CD4-positive, alpha-beta T cell (primary cell): ENCODE measurements at regions not wholly inside any gene's neighbourhood (a gene's known extent, or its start where the extent isn't known, plus 50 kb on each side); places are given as distances from the start of the nearest gene placed in this dataset.

Source experiments
- ATAC-seq: fragments of 200-7000 bp; cut with Tn5 transposase; one replicate; pipeline ENCODE4 v1.10.0; 2022; ENCODE audit warnings: mild to moderate bottlenecking; ENCODE audit not compliant: poor library complexity
- CTCF ChIA-PET: fragments of 350-600 bp; sonication (Branson Sonifier 250); formaldehyde crosslinking; loops from one replicate; lab custom pipeline; 2021; ENCODE audit warnings: antibody characterized with exemption, inconsistent platforms; lab: Charles Lee
- POLR2A ChIA-PET: fragments of 350-600 bp; sonication (Branson Sonifier 250); formaldehyde crosslinking; loops from one replicate; lab custom pipeline; 2021; ENCODE audit warnings: antibody characterized with exemption, inconsistent platforms; lab: Charles Lee
- DNase-seq, 14 experiments: peaks; one replicate each; pipeline ENCODE4 v3.0.0-alpha.2; 2013 to 2020; ENCODE audit warnings: mixed read lengths in 2 of 14
- H3K27ac ChIP-seq, 2 donors: one replicate each; pipeline versions ENCODE4 v1.5.1 to v1.7.0; 2013; ENCODE audit warnings: low read length in 2 of 2, low read depth in 1 of 2, mild to moderate bottlenecking in 1 of 2
- H3K27me3 ChIP-seq, 2 experiments: 1 replicate in 1 of 2; 2 replicates in 1 of 2; pipeline versions ENCODE4 v1.6.1 to v1.7.0; 2013; ENCODE audit warnings: low read length in 2 of 2, control low read depth in 1 of 2, mild to moderate bottlenecking in 1 of 2, moderate library complexity in 1 of 2; ENCODE audit not compliant: insufficient read depth in 2 of 2, control insufficient read depth in 1 of 2
- H3K36me3 ChIP-seq: one replicate; pipeline ENCODE4 v1.6.1; 2013; ENCODE audit warnings: low read length, control low read depth; ENCODE audit not compliant: insufficient read depth
- H3K4me1 ChIP-seq: one replicate; pipeline ENCODE4 v1.6.1; 2013; ENCODE audit warnings: low read length, control low read depth; ENCODE audit not compliant: insufficient read depth
- H3K4me3 ChIP-seq: one replicate; pipeline ENCODE4 v1.5.1; 2013; ENCODE audit warnings: mild to moderate bottlenecking, low read length, moderate library complexity
- H3K9me3 ChIP-seq, 2 experiments: 1 replicate in 1 of 2; 2 replicates in 1 of 2; pipeline versions ENCODE4 v1.6.1 to v1.7.0; 2013; ENCODE audit warnings: low read length in 2 of 2, mild to moderate bottlenecking in 2 of 2, control low read depth in 1 of 2, moderate library complexity in 1 of 2; ENCODE audit not compliant: control insufficient read depth in 1 of 2, insufficient read depth in 1 of 2
- H3K27ac Mint-ChIP-seq: one replicate; pipeline ENCODE4 v1.8.0; 2020; ENCODE audit warnings: mixed read lengths
- H3K27me3 Mint-ChIP-seq: one replicate; pipeline ENCODE4 v1.8.0; 2021; ENCODE audit warnings: mixed read lengths
- H3K36me3 Mint-ChIP-seq: one replicate; pipeline ENCODE4 v1.8.0; 2021; ENCODE audit warnings: low read depth, mixed read lengths
- H3K4me1 Mint-ChIP-seq: one replicate; pipeline ENCODE4 v1.8.0; 2021; ENCODE audit warnings: low read depth, mixed read lengths
- H3K4me3 Mint-ChIP-seq: one replicate; pipeline ENCODE4 v1.8.0; 2020; ENCODE audit warnings: mild to moderate bottlenecking, mixed read lengths
- H3K9me3 Mint-ChIP-seq: one replicate; pipeline ENCODE4 v1.8.0; 2020; ENCODE audit warnings: mixed read lengths
- intact Hi-C, 2 experiments: fragments of 100-400 bp; cut with DNase I in 1 of 2; cut with micrococcal nuclease in 1 of 2; formaldehyde crosslinking; loops; one replicate each; pipeline versions ENCODE4 v1.15.1 to v1.9.0; 2023 to 2025; cut with DNase I, micrococcal nuclease
- TF ChIP-seq, protein P1 (sequence below): fragments of 200-600 bp; IDR thresholded peaks from one replicate; pipeline ENCODE4 v1.8.0; 2022; ENCODE audit warnings: antibody characterized with exemption, mild to moderate bottlenecking

DNA sequence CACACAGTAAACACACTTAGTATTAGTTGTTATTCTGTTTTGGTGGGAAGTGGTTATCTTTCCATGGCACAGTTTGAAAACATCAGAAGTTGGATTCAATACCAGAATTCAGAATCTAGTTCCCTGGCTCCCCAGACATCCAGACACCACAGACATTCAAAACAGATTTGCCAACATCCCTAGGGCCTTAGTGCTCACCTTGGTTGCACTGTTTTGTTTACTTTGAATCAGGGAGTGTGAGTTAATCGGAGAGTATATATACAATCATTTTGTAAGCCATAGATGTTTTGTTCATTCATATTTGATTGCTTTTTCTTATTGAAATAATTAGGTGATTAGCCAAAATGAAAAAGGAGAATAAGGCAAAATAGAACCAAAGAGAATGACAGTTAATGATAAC lies 324.7 kb upstream of the CLNK start:
- Histone ChIP-seq H3K4me1 (no peaks in the 10 kb centered on the region), H3K36me3 (no peaks in the 10 kb centered on the region), H3K27ac (no peak overlapping the region), H3K9me3 (peaks cover 0 to 6% of the 10 kb centered on the region in 2 experiments), H3K27me3 (no peaks in the 10 kb centered on the region), H3K4me3 (no peak overlapping the region)
- intact Hi-C loops = no loop called here
- TF ChIP-seq, protein P1, sequence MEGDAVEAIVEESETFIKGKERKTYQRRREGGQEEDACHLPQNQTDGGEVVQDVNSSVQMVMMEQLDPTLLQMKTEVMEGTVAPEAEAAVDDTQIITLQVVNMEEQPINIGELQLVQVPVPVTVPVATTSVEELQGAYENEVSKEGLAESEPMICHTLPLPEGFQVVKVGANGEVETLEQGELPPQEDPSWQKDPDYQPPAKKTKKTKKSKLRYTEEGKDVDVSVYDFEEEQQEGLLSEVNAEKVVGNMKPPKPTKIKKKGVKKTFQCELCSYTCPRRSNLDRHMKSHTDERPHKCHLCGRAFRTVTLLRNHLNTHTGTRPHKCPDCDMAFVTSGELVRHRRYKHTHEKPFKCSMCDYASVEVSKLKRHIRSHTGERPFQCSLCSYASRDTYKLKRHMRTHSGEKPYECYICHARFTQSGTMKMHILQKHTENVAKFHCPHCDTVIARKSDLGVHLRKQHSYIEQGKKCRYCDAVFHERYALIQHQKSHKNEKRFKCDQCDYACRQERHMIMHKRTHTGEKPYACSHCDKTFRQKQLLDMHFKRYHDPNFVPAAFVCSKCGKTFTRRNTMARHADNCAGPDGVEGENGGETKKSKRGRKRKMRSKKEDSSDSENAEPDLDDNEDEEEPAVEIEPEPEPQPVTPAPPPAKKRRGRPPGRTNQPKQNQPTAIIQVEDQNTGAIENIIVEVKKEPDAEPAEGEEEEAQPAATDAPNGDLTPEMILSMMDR = no peak
- no peak for ATAC-seq
- ChIA-PET POLR2A (no interaction called here), CTCF (no interaction called here)
- H3K4me1 Mint-ChIP-seq = peaks cover 7% of the 10 kb centered on the region
- DNase-seq = no peak
- H3K27ac Mint-ChIP-seq = no peak overlapping the region
- H3K9me3 Mint-ChIP-seq = no peaks in the 10 kb centered on the region
- no peak overlapping the region for H3K4me3 Mint-ChIP-seq
- no peaks in the 10 kb centered on the region for H3K27me3 Mint-ChIP-seq
- no peaks in the 10 kb centered on the region for H3K36me3 Mint-ChIP-seq

DNA sequence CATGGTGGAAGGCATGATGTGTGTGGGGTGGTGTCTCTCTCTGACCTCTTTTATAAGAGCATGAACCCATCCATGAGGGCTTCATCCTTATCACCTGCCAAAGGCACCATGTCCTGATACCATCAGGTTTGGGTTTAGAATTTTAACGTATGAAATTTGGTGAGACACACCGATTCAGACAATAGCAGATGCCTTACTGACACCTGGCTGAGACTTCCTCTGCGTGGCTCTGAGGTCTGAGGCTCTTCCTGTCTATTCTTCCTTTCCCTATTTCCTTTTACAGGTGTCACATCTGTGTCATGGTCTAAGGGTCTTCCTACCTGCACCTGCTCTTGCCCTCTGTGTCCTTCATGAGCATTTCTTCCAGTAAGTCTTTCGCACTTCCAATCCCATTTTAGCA lies 320.7 kb upstream of the CLNK start:
- POLR2A ChIA-PET = no interaction called here
- H3K36me3 Mint-ChIP-seq = no peaks in the 10 kb centered on the region

DNA sequence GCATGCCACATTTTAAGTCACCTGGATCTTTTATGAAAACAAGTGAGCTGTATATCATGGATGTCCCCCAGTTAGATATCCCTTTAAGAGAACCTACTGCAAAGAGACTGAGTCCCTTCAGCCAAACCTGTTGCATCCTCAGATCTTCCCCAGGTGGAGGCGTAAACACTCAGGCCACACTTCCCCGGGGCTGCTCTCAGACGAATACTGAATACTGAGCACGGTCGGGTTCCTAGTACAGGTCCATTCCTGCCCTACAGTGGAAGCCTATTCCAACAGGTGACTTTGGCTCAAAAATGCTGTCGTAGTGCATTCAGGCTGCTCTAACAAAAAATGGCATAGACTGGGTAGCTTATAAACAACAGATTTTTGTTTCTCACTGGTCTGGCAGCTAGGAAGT lies 320.2 kb upstream of the CLNK start:
- ATAC-seq (no peak), DNase-seq (no peak)
- H3K4me1 ChIP-seq = no peaks in the 10 kb centered on the region
- intact Hi-C loops = no loop called here
- Mint-ChIP-seq H3K27me3 (no peaks in the 10 kb centered on the region), H3K4me1 (peaks cover 7% of the 10 kb centered on the region), H3K9me3 (no peaks in the 10 kb centered on the region), H3K27ac (no peak overlapping the region), H3K36me3 (no peaks in the 10 kb centered on the region), H3K4me3 (no peak overlapping the region)
- H3K9me3 ChIP-seq = peaks cover 0 to 6% of the 10 kb centered on the region in 2 experiments
- TF ChIP-seq, protein P1 = no peak
- no peak overlapping the region for H3K4me3 ChIP-seq
- POLR2A ChIA-PET = interaction anchor here (0.6 kb wide), 1 partner anchor 497 kb away, joined by 3 read pairs; no protein-coding TSS in a partner anchor
- no peaks in the 10 kb centered on the region for H3K27me3 ChIP-seq
- no peak overlapping the region for H3K27ac ChIP-seq
- CTCF ChIA-PET = no interaction called here
- no peaks in the 10 kb centered on the region for H3K36me3 ChIP-seq

More for the DNA sequence above, 320.7 kb upstream of the CLNK start:
- no peaks in the 10 kb centered on the region for H3K4me1 ChIP-seq
- H3K9me3 ChIP-seq = peaks cover 0 to 6% of the 10 kb centered on the region in 2 experiments
- H3K27ac Mint-ChIP-seq = no peak overlapping the region
- H3K36me3 ChIP-seq = no peaks in the 10 kb centered on the region
- no peaks in the 10 kb centered on the region for H3K27me3 Mint-ChIP-seq
- ATAC-seq (no peak), DNase-seq (no peak)
- TF ChIP-seq, protein P1 = no peak
- H3K27ac ChIP-seq = no peak overlapping the region
- CTCF ChIA-PET = no interaction called here
- H3K27me3 ChIP-seq = no peaks in the 10 kb centered on the region
- H3K4me3 ChIP-seq = no peak overlapping the region
- peaks cover 7% of the 10 kb centered on the region for H3K4me1 Mint-ChIP-seq
- H3K9me3 Mint-ChIP-seq = no peaks in the 10 kb centered on the region
- H3K4me3 Mint-ChIP-seq = no peak overlapping the region
- intact Hi-C loops = no loop called here
